Stomach smooth muscle (tissue), 2 donors: ENCODE measurements at regions not wholly inside any gene's neighbourhood (a gene's known extent, or its start where the extent isn't known, plus 50 kb on each side); places are given as distances from the start of the nearest gene placed in this dataset.

Source experiments
- H3K27ac ChIP-seq: one replicate; pipeline ENCODE4 v1.7.0; 2013; ENCODE audit warnings: mild to moderate bottlenecking, low read length, inconsistent platforms
- H3K27me3 ChIP-seq, 2 donors: one replicate each; pipeline ENCODE4 v1.7.0; 2013; ENCODE audit warnings: low read length in 2 of 2; ENCODE audit not compliant: insufficient read depth in 2 of 2, control insufficient read depth in 1 of 2
- H3K36me3 ChIP-seq, 2 donors: one replicate each; pipeline ENCODE4 v1.7.0; 2013; ENCODE audit warnings: low read length in 2 of 2; ENCODE audit not compliant: control insufficient read depth in 2 of 2, insufficient read depth in 2 of 2
- H3K4me1 ChIP-seq: one replicate; pipeline ENCODE4 v1.7.0; 2013; ENCODE audit warnings: low read length; ENCODE audit not compliant: control insufficient read depth, insufficient read depth
- H3K4me3 ChIP-seq, 2 donors: one replicate each; pipeline ENCODE4 v1.7.0; 2013; ENCODE audit warnings: low read length in 2 of 2
- H3K9ac ChIP-seq, 2 donors: one replicate each; pipeline ENCODE4 v1.7.0; 2013; ENCODE audit warnings: low read length in 2 of 2, mild to moderate bottlenecking in 1 of 2
- H3K9me3 ChIP-seq, 2 donors: one replicate each; pipeline ENCODE4 v1.7.0; 2013; ENCODE audit warnings: low read length in 2 of 2; ENCODE audit not compliant: control insufficient read depth in 2 of 2
- donor health status: healthy.
- donor health status: Pancreatic carcinoma.

DNA sequence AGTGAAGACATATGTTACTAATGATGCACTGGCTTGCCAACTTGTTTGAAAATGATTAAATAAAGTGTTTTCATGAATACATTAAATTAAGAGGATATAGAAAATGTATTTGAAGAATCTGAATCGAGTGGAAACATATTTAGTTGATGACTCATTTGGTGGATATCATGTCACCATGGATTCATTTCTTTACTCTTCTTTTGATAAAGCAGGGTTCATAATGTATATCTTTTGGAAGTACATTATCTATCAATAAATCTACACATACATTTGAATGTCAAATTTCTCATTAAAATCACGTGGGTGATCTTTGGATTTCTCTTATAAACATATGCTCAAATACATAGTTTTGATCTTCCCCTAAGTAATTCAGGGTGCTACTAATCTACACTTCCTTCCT, 1148.1 kb upstream of the ACO1 start:
- Histone ChIP-seq H3K9me3 (no peaks in the 10 kb centered on the region), H3K27me3 (no peaks in the 10 kb centered on the region), H3K4me3 (no peak overlapping the region), H3K36me3 (no peaks in the 10 kb centered on the region), H3K9ac (no peak overlapping the region), H3K4me1 (no peaks in the 10 kb centered on the region), H3K27ac (no peak overlapping the region)

GRCh38 chr9:31243386-31243785, 1141.1 kb upstream of the ACO1 start:
- Histone ChIP-seq H3K36me3 (no peaks in the 10 kb centered on the region), H3K27ac (no peak overlapping the region), H3K4me3 (no peak overlapping the region), H3K4me1 (no peaks in the 10 kb centered on the region), H3K9ac (no peak overlapping the region), H3K27me3 (no peaks in the 10 kb centered on the region), H3K9me3 (no peaks in the 10 kb centered on the region)

DNA sequence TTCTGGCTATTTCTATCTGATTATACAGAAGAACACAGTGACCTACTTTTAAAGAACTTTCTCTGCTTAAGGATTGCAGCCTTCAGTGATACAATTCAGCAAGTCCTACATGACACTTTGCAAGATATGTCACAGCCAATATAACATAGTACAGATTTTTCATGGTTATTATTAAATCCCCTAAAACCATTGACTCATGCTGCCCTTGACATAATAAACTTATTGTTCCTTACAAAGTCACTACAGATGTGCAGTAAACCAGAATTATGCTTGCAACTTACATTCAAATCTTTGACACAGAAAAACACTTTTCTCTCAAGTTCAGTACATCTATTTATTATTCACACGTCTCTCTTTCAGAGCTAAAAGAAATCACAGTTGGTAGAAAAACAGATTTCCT, 1136.3 kb upstream of the ACO1 start:
- Histone ChIP-seq H3K4me3 (no peak overlapping the region), H3K9ac (no peak overlapping the region), H3K4me1 (no peaks in the 10 kb centered on the region), H3K9me3 (no peaks in the 10 kb centered on the region), H3K27ac (no peak overlapping the region), H3K27me3 (no peaks in the 10 kb centered on the region), H3K36me3 (no peaks in the 10 kb centered on the region)

DNA sequence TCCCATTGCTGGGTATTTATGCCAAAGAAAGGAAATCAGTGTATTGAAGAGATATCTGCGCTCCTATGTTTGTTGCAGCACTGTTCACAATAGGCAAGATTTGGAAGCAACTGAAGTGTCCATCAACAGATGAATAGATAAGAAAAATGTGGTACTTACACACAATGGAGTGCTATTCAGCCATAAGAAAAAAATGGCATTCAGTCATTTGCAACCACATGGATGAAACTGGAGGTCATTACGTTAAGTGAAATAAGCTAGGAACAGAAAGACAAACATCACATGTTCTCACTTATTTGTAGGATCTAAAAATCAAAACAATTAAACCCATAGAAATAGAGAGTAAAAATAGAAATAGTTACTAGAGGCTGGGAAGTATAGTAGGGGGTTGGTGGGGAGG, 1133.1 kb upstream of the ACO1 start:
- Histone ChIP-seq H3K9me3 (peaks cover 0 to 2% of the 10 kb centered on the region in 2 donors), H3K36me3 (no peaks in the 10 kb centered on the region), H3K9ac (no peak overlapping the region), H3K27me3 (no peaks in the 10 kb centered on the region), H3K4me3 (no peak overlapping the region), H3K27ac (no peak overlapping the region), H3K4me1 (no peaks in the 10 kb centered on the region)

- Histone ChIP-seq H3K27me3 (no peaks in the 10 kb centered on the region), H3K27ac (no peak overlapping the region), H3K4me3 (no peak overlapping the region), H3K9ac (no peak overlapping the region), H3K36me3 (no peaks in the 10 kb centered on the region), H3K9me3 (peaks cover 0 to 2% of the 10 kb centered on the region in 2 donors), H3K4me1 (no peaks in the 10 kb centered on the region)
Measured at GRCh38 chr9:31253800-31254762, 1130.4 kb upstream of the ACO1 start.

DNA sequence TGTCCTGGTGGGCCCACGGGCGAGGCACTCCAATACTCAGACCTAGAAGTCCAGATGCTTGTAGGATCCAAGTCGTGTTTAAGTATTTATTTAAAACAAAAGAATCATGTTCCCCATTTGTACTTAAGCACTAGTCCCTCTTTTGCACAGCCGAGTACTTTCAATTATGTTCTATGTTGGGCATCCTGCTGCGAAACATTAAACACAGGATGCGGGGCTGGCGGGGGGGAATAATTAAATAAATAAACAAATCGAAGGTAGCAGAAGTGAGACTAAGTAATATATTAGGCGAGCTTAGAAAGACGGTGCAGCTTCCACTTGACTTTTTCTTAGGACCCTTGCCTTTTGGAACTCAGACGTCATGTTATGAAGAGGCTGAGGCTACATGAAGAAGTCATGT, 1129.2 kb upstream of the ACO1 start:
- Histone ChIP-seq H3K9ac (no peak overlapping the region), H3K27ac (no peak overlapping the region), H3K4me3 (no peak overlapping the region), H3K27me3 (no peaks in the 10 kb centered on the region), H3K9me3 (peaks cover 0 to 2% of the 10 kb centered on the region in 2 donors), H3K36me3 (no peaks in the 10 kb centered on the region), H3K4me1 (no peaks in the 10 kb centered on the region)

- Histone ChIP-seq H3K27ac (no peak overlapping the region), H3K27me3 (no peaks in the 10 kb centered on the region), H3K9ac (no peak overlapping the region), H3K36me3 (no peaks in the 10 kb centered on the region), H3K4me3 (no peak overlapping the region), H3K9me3 (no peaks in the 10 kb centered on the region), H3K4me1 (no peaks in the 10 kb centered on the region)
Measured at GRCh38 chr9:31259824-31260223, 1124.6 kb upstream of the ACO1 start.

GRCh38 chr9:31272456-31273295, 1111.8 kb upstream of the ACO1 start:
- H3K4me3 ChIP-seq = no peak overlapping the region
- H3K4me1 ChIP-seq = no peaks in the 10 kb centered on the region
- H3K36me3 ChIP-seq = no peaks in the 10 kb centered on the region
- H3K27me3 ChIP-seq = no peaks in the 10 kb centered on the region
- H3K27ac ChIP-seq = no peak overlapping the region
- H3K9ac ChIP-seq = no peak overlapping the region
- H3K9me3 ChIP-seq = no peaks in the 10 kb centered on the region

DNA sequence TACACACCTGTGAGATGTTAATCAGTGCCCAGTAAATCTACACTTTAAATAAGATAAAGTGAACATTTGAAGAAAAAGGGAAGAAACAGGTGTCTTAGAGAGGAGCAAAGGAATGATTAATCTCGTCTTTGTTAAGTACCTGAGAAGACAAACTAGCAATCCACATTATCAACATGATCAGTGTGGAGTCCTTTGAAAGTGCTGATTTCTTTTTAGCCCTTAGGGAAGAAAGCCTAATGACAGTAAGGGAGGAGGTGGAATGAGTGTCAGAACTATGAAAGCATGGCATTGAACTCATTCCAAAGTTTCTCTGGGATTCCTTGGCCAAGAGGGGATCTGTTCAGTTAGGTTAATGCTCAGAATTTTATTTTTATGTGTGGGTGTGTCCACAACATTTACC, 1109.0 kb upstream of the ACO1 start:
- Histone ChIP-seq H3K27me3 (no peaks in the 10 kb centered on the region), H3K4me1 (no peaks in the 10 kb centered on the region), H3K36me3 (no peaks in the 10 kb centered on the region), H3K4me3 (no peak overlapping the region), H3K9ac (no peak overlapping the region), H3K27ac (no peak overlapping the region), H3K9me3 (no peaks in the 10 kb centered on the region)

- Histone ChIP-seq H3K4me3 (no peak overlapping the region), H3K9ac (no peak overlapping the region), H3K36me3 (no peaks in the 10 kb centered on the region), H3K4me1 (no peaks in the 10 kb centered on the region), H3K9me3 (no peaks in the 10 kb centered on the region), H3K27ac (no peak overlapping the region), H3K27me3 (no peaks in the 10 kb centered on the region)
Measured at GRCh38 chr9:31290731-31291130, 1093.7 kb upstream of the ACO1 start.
